ENCODE measurements at regions not wholly inside any gene's neighbourhood (a gene's known extent, or its start where the extent isn't known, plus 50 kb on each side); places are given as distances from the start of the nearest gene placed in this dataset.

DNA sequence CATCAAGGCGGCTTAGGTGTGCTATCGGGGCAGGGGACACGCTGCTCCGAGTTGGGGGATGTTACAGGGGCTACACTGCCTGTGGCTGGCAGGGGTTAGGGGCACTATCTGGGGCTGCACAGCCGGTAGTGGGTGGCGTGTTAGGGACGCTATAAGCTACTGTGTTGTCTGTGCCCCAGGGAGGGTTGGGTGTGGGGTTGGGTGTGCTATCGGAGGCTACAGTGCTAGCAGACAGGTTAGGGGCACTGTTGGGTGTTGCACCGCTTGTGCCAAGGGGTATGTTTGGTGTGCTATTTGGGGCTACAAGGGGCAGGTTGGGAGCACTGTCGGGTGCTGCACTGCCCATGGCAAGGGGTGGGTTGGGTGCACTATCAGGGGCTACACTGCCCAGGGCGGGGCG is 120.2 kb upstream of the VPREB1 start:
- CTCF ChIA-PET = interaction anchor here (1.6 kb wide), 1 partner anchor 24 kb away, joined by 3 read pairs; no protein-coding TSS in a partner anchor
- TF ChIP-seq, protein P1, sequence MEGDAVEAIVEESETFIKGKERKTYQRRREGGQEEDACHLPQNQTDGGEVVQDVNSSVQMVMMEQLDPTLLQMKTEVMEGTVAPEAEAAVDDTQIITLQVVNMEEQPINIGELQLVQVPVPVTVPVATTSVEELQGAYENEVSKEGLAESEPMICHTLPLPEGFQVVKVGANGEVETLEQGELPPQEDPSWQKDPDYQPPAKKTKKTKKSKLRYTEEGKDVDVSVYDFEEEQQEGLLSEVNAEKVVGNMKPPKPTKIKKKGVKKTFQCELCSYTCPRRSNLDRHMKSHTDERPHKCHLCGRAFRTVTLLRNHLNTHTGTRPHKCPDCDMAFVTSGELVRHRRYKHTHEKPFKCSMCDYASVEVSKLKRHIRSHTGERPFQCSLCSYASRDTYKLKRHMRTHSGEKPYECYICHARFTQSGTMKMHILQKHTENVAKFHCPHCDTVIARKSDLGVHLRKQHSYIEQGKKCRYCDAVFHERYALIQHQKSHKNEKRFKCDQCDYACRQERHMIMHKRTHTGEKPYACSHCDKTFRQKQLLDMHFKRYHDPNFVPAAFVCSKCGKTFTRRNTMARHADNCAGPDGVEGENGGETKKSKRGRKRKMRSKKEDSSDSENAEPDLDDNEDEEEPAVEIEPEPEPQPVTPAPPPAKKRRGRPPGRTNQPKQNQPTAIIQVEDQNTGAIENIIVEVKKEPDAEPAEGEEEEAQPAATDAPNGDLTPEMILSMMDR (IDR thresholded peaks at IDR 0.05; ENCODE audit: control extremely low read depth, extremely low read depth, low read depth, missing control alignments) = no peak
- DNase-seq (ENCODE audit: extremely low spot score) = no peak
- POLR2A ChIA-PET = no interaction called here

- CTCF ChIA-PET = interaction anchor here (1.6 kb wide), 1 partner anchor 24 kb away, joined by 3 read pairs; no protein-coding TSS in a partner anchor
- POLR2A ChIA-PET = no interaction called here
- TF ChIP-seq, protein P1 (IDR thresholded peaks at IDR 0.05; ENCODE audit: control extremely low read depth, extremely low read depth, low read depth, missing control alignments) = no peak
- no peak for DNase-seq (ENCODE audit: extremely low spot score)
Observed at GRCh38 chr22:22123960-22124278, 120.7 kb upstream of the VPREB1 start.

- TF ChIP-seq, protein P1 (IDR thresholded peaks at IDR 0.05; ENCODE audit: control extremely low read depth, extremely low read depth, low read depth, missing control alignments) = no peak
- ChIA-PET CTCF (interaction anchor here (1.6 kb wide), 1 partner anchor 23 kb away, joined by 3 read pairs; no protein-coding TSS in a partner anchor), POLR2A (no interaction called here)
- DNase-seq (ENCODE audit: extremely low spot score) = no peak
Observed at GRCh38 chr22:22123118-22123959, 121.2 kb upstream of the VPREB1 start.

DNA sequence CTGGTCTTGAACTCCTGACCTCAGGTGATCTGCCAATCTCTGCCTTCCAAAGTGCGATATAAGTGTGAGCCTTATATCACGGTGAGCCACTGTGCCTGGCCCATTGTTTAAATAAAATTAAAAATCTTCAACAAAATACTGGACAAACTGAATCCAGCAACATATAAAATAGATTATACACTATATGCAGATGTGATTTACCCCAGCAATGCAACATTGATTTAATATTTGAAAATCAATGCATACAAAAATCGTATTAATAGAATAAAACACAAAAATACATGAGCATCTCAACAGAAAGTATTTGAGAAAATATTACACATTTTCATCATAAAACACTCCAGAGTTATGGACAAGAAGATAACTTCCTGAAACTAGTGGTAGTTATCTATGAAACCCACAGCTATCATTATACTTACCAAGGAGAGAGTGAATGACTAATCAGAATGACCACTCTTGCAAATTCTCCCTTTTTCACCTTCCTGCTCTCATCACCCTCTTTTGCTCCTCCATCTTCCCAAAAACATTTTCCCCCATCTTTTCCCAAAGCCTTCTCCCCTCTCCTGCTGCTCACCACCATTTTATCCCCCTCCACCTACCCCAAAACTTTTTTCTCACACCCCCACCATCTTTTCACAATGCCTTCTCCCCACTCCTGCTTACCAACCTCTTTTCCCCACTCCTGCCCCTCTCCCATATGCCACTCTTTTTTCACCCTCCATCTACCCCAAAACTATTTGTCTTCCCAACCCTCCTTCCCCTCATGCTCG is 122.1 kb upstream of the VPREB1 start:
- DNase-seq (ENCODE audit: extremely low spot score) = no peak
- TF ChIP-seq, protein P1 (IDR thresholded peaks at IDR 0.05; ENCODE audit: control extremely low read depth, extremely low read depth, low read depth, missing control alignments) = no peak
- ChIA-PET CTCF (interaction anchor here (0.6 to 1.5 kb wide), 2 partner anchors 61 to 113 kb away, joined by 3 read pairs; no protein-coding TSS in a partner anchor), POLR2A (no interaction called here)

GRCh38 chr22:22121445-22121844 is 123.1 kb upstream of the VPREB1 start:
- TF ChIP-seq, protein P1 (IDR thresholded peaks at IDR 0.05; ENCODE audit: control extremely low read depth, extremely low read depth, low read depth, missing control alignments) = no peak
- ChIA-PET CTCF (interaction anchor here (1.5 kb wide), 1 partner anchor 60 kb away, joined by 3 read pairs; no protein-coding TSS in a partner anchor), POLR2A (no interaction called here)
- no peak for DNase-seq (ENCODE audit: extremely low spot score)

GRCh38 chr22:22120160-22120559 is 124.4 kb upstream of the VPREB1 start:
- TF ChIP-seq, protein P1 (IDR thresholded peaks at IDR 0.05; ENCODE audit: control extremely low read depth, extremely low read depth, low read depth, missing control alignments) = no peak
- ChIA-PET POLR2A (no interaction called here), CTCF (interaction anchor here (1.2 to 3.0 kb wide), 3 partner anchors 9 to 76 kb away, joined by 3 to 13 read pairs (median 9); no protein-coding TSS in a partner anchor)
- DNase-seq (ENCODE audit: extremely low spot score) = no peak
